HG03575 (cell line): ENCODE measurements at regions not wholly inside any gene's neighbourhood (a gene's known extent, or its start where the extent isn't known, plus 50 kb on each side); places are given as distances from the start of the nearest gene placed in this dataset.

Experiments
- ATAC-seq: cut with Tn5 transposase; IDR thresholded peaks from one replicate; pipeline ENCODE4 v1.9.1; 2021; ENCODE audit not compliant: unreplicated experiment, insufficient number of reproducible peaks, low FRiP score; ENCODE audit errors: extremely low read depth

DNA sequence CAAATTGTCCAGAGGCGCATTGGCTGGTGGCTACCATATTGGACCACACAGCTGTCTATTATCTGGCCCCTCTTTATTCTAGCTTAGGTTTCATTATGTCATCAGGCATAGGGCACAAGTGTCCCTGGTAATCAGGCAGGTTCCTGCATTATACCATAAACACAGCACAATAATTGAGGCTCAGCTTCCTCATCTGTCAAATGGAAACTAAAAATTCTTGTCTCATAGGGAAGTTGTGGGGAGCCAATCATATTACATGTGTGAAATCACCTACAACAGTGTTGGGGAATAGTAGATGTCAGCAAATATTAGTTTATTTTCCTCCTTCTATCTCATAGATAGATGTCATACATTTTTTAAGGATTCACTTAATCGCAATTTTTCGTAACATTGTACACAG is 231.0 kb upstream of the SORL1-AS1 start:
- no peak for ATAC-seq
